H9 (cell line): ENCODE measurements at regions not wholly inside any gene's neighbourhood (a gene's known extent, or its start where the extent isn't known, plus 50 kb on each side); places are given as distances from the start of the nearest gene placed in this dataset.

Experiments used
- DNase-seq: peaks from one replicate; pipeline ENCODE4 v3.0.0-alpha.2; 2017
- H2AFZ ChIP-seq: one replicate; pipeline ENCODE4 v1.6.1; 2013; ENCODE audit warnings: mild to moderate bottlenecking, low read length, control low read depth, moderate library complexity
- H2AK5ac ChIP-seq: 2 replicates; pipeline ENCODE4 v1.6.1; 2013; ENCODE audit warnings: low read length, control low read depth, mixed read lengths; ENCODE audit not compliant: insufficient read length
- H2BK120ac ChIP-seq: one replicate; pipeline ENCODE4 v1.6.1; 2013; ENCODE audit warnings: low read depth, mild to moderate bottlenecking, low read length, control low read depth, inconsistent platforms; ENCODE audit not compliant: poor library complexity, severe bottlenecking
- H2BK12ac ChIP-seq: 2 replicates; pipeline ENCODE4 v1.6.1; 2013; ENCODE audit warnings: low read length, control low read depth, mixed read lengths, low read depth; ENCODE audit not compliant: insufficient read length
- H2BK15ac ChIP-seq: 2 replicates; pipeline ENCODE4 v1.6.1; 2013; ENCODE audit warnings: low read depth, low read length, control low read depth
- H2BK20ac ChIP-seq: one replicate; pipeline ENCODE4 v1.6.1; 2013; ENCODE audit warnings: low read depth, mild to moderate bottlenecking, low read length, control low read depth, inconsistent platforms; ENCODE audit not compliant: poor library complexity, severe bottlenecking
- H2BK5ac ChIP-seq: 2 replicates; pipeline ENCODE4 v1.6.1; 2013; ENCODE audit warnings: low read length, control low read depth, mixed read lengths; ENCODE audit not compliant: insufficient read length
- H3K14ac ChIP-seq: 2 replicates; pipeline ENCODE4 v1.6.1; 2013; ENCODE audit warnings: low read length, control low read depth; ENCODE audit not compliant: insufficient read depth
- H3K18ac ChIP-seq: 2 replicates; pipeline ENCODE4 v1.6.1; 2013; ENCODE audit warnings: low read depth, mild to moderate bottlenecking, mixed read lengths, low read length, control low read depth; ENCODE audit not compliant: insufficient read length
- H3K23ac ChIP-seq: 2 replicates; pipeline ENCODE4 v1.6.1; 2013; ENCODE audit warnings: low read length, control low read depth, mixed read lengths, low read depth; ENCODE audit not compliant: insufficient read length
- H3K23me2 ChIP-seq: 2 replicates; pipeline ENCODE4 v1.6.1; 2013; ENCODE audit warnings: low read depth, mild to moderate bottlenecking, mixed read lengths, low read length, control low read depth; ENCODE audit not compliant: insufficient read length, poor library complexity, severe bottlenecking
- H3K27ac ChIP-seq: 2 replicates; pipeline ENCODE4 v1.5.1; 2013; ENCODE audit warnings: low read length, control low read depth, mixed read lengths, low read depth; ENCODE audit not compliant: insufficient read length
- H3K27me3 ChIP-seq: 2 replicates; pipeline ENCODE4 v1.6.1; 2013; ENCODE audit warnings: low read length, control low read depth, inconsistent platforms; ENCODE audit not compliant: insufficient read depth
- H3K4ac ChIP-seq: 2 replicates; pipeline ENCODE4 v1.6.1; 2013; ENCODE audit warnings: low read depth, mild to moderate bottlenecking, control low read depth, inconsistent platforms, low read length, moderate library complexity
- H3K4me1 ChIP-seq: 2 replicates; pipeline ENCODE4 v1.6.1; 2013; ENCODE audit warnings: low read length, control low read depth, inconsistent platforms; ENCODE audit not compliant: insufficient read depth
- H3K4me2 ChIP-seq: 2 replicates; pipeline ENCODE4 v1.6.1; 2013; ENCODE audit warnings: low read length, control low read depth, mixed read lengths; ENCODE audit not compliant: insufficient read length, insufficient read depth
- H3K56ac ChIP-seq: 2 replicates; pipeline ENCODE4 v1.6.1; 2013; ENCODE audit warnings: low read depth, mild to moderate bottlenecking, mixed read lengths, low read length, control low read depth; ENCODE audit not compliant: insufficient read length
- H3K79me1 ChIP-seq: 2 replicates; pipeline ENCODE4 v1.6.1; 2013; ENCODE audit warnings: low read depth, mild to moderate bottlenecking, moderate library complexity, low read length, control low read depth, inconsistent platforms; ENCODE audit not compliant: insufficient read depth, poor library complexity, severe bottlenecking
- H3K79me2 ChIP-seq: 2 replicates; pipeline ENCODE4 v1.6.1; 2013; ENCODE audit warnings: low read length, control low read depth, inconsistent platforms; ENCODE audit not compliant: insufficient read depth
- H3K9ac ChIP-seq: 2 replicates; pipeline ENCODE4 v1.6.1; 2013; ENCODE audit warnings: low read length, control low read depth, mixed read lengths; ENCODE audit not compliant: insufficient read length; ENCODE audit errors: extremely low read depth
- H3K9me3 ChIP-seq: one replicate; pipeline ENCODE4 v1.6.1; 2013; ENCODE audit warnings: low read depth, low read length, inconsistent platforms; ENCODE audit not compliant: control insufficient read depth
- H3T11ph ChIP-seq: one replicate; pipeline ENCODE4 v1.6.1; 2013; ENCODE audit warnings: mild to moderate bottlenecking, low read length, control low read depth, inconsistent platforms
- H4K20me1 ChIP-seq: one replicate; pipeline ENCODE4 v1.6.1; 2013; ENCODE audit not compliant: control insufficient read depth, insufficient read length, insufficient read depth
- H4K5ac ChIP-seq: 2 replicates; pipeline ENCODE4 v1.6.1; 2013; ENCODE audit warnings: low read depth, mild to moderate bottlenecking, mixed read lengths, low read length, control low read depth; ENCODE audit not compliant: insufficient read length
- H4K8ac ChIP-seq: replicated peaks from 2 replicates; pipeline ENCODE4 v1.6.1; 2013; ENCODE audit warnings: low read length, control low read depth, mixed read lengths, low read depth; ENCODE audit not compliant: insufficient read length
- H4K91ac ChIP-seq: 2 replicates; pipeline ENCODE4 v1.6.1; 2013; ENCODE audit warnings: low read depth, mild to moderate bottlenecking, moderate library complexity, mixed read lengths, low read length, control low read depth; ENCODE audit not compliant: insufficient read length
- H3K27ac Mint-ChIP-seq, 3 experiments: 2 replicates in 2 of 3; 3 replicates in 1 of 3; pipeline ENCODE4 v1.8.0; 2020 to 2021; ENCODE audit warnings: mixed read lengths in 3 of 3, mild to moderate bottlenecking in 1 of 3, moderate library complexity in 1 of 3
- H3K27me3 Mint-ChIP-seq: 2 replicates; pipeline ENCODE4 v1.8.0; 2021; ENCODE audit warnings: low read depth, mild to moderate bottlenecking, moderate library complexity, mixed read lengths
- H3K36me3 Mint-ChIP-seq, 3 experiments: 2 replicates in 2 of 3; 3 replicates in 1 of 3; pipeline ENCODE4 v1.8.0; 2020 to 2021; ENCODE audit warnings: low read depth in 3 of 3, mixed read lengths in 3 of 3; ENCODE audit not compliant: insufficient read depth in 1 of 3
- H3K4me1 Mint-ChIP-seq, 2 experiments: 2 replicates each; pipeline ENCODE4 v1.8.0; 2020; ENCODE audit warnings: mixed read lengths in 2 of 2
- H3K4me3 Mint-ChIP-seq, 2 experiments: 2 replicates in 1 of 2; 3 replicates in 1 of 2; pipeline ENCODE4 v1.8.0; 2020 to 2021; ENCODE audit warnings: mild to moderate bottlenecking in 2 of 2, mixed read lengths in 2 of 2, moderate library complexity in 1 of 2
- H3K9me3 Mint-ChIP-seq, 2 experiments: 2 replicates in 1 of 2; 3 replicates in 1 of 2; pipeline ENCODE4 v1.8.0; 2020; ENCODE audit warnings: mild to moderate bottlenecking in 2 of 2, mixed read lengths in 2 of 2, moderate library complexity in 1 of 2
- WGBS: extraction: QIAGEN DNeasy Blood & Tissue Kit; methylation state at CpG from one replicate; pipeline ENCODE4 v1.1.7; 2013; ENCODE audit warnings: missing lambda C conversion rate, low lambda C conversion rate, mixed read lengths; ENCODE audit not compliant: insufficient read length; ENCODE audit errors: extremely low coverage; 5-methylcytosine and 5-hydroxymethylcytosine counted together
- TF ChIP-seq, protein P1 (sequence below): fragments of 200-600 bp; sonication (generic); conservative IDR thresholded peaks from 3 replicates; pipeline ENCODE4 v1.8.0; 2021; ENCODE audit warnings: antibody characterized with exemption, mild to moderate bottlenecking

GRCh38 chr10:35872671-35873070, 230.6 kb upstream of the FZD8 start:
- H4K5ac ChIP-seq: no peak overlapping the region
- peaks cover 14% of the 10 kb centered on the region; the same call in 1 of the 2 replicates for H3K4me1 ChIP-seq
- no peaks in the 10 kb centered on the region for H3K23me2 ChIP-seq
- Mint-ChIP-seq H3K9me3 (peaks cover 4 to 5% of the 10 kb centered on the region in 2 experiments; a peak in 3 of 5 replicates), H3K4me1 (peaks cover 58 to 64% of the 10 kb centered on the region in 2 experiments), H3K27me3 (peaks cover 13% of the 10 kb centered on the region), H3K27ac (no peak overlapping the region), H3K4me3 (no peak overlapping the region), H3K36me3 (peaks cover 0 to 4% (median 1%) of the 10 kb centered on the region in 3 experiments; a peak in 2 of 7 replicates)
- no peak overlapping the region for H3K9ac ChIP-seq
- no peak overlapping the region for H2AK5ac ChIP-seq
- no peak overlapping the region for H4K8ac ChIP-seq
- TF ChIP-seq, protein P1, sequence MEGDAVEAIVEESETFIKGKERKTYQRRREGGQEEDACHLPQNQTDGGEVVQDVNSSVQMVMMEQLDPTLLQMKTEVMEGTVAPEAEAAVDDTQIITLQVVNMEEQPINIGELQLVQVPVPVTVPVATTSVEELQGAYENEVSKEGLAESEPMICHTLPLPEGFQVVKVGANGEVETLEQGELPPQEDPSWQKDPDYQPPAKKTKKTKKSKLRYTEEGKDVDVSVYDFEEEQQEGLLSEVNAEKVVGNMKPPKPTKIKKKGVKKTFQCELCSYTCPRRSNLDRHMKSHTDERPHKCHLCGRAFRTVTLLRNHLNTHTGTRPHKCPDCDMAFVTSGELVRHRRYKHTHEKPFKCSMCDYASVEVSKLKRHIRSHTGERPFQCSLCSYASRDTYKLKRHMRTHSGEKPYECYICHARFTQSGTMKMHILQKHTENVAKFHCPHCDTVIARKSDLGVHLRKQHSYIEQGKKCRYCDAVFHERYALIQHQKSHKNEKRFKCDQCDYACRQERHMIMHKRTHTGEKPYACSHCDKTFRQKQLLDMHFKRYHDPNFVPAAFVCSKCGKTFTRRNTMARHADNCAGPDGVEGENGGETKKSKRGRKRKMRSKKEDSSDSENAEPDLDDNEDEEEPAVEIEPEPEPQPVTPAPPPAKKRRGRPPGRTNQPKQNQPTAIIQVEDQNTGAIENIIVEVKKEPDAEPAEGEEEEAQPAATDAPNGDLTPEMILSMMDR: no peak
- DNase-seq: no peak
- no peak overlapping the region for H2BK20ac ChIP-seq
- no peak overlapping the region for H3K23ac ChIP-seq
- H4K20me1 ChIP-seq: no peaks in the 10 kb centered on the region
- H3K18ac ChIP-seq: no peak overlapping the region
- no peaks in the 10 kb centered on the region for H3K27me3 ChIP-seq
- no peaks in the 10 kb centered on the region for H3K79me2 ChIP-seq
- H3K79me1 ChIP-seq: no peaks in the 10 kb centered on the region
- no CpG with 5 or more reads among the region's 6 CpGs for WGBS
- no peak overlapping the region for H2BK15ac ChIP-seq
- no peaks in the 10 kb centered on the region for H3K9me3 ChIP-seq
- H3K4me2 ChIP-seq: no peak overlapping the region
- H2BK12ac ChIP-seq: no peak overlapping the region
- no peak overlapping the region for H3T11ph ChIP-seq
- H2BK120ac ChIP-seq: no peak overlapping the region
- no peak overlapping the region for H3K4ac ChIP-seq
- H3K14ac ChIP-seq: no peak overlapping the region
- no peak overlapping the region for H2AFZ ChIP-seq
- H3K27ac ChIP-seq: no peak overlapping the region
- no peak overlapping the region for H3K56ac ChIP-seq
- H4K91ac ChIP-seq: no peak overlapping the region
- H2BK5ac ChIP-seq: no peak overlapping the region
